DMS114 treated with DMSO at 0.1 percent for 48 hours (cell line): ENCODE measurements at regions not wholly inside any gene's neighbourhood (a gene's known extent, or its start where the extent isn't known, plus 50 kb on each side); places are given as distances from the start of the nearest gene placed in this dataset.

ENCODE experiments used
- DNase-seq: peaks from one replicate; lab custom pipeline; 2025; ENCODE audit not compliant: unreplicated experiment; lab: John Stamatoyannopoulos, UW

GRCh38 chr4:58935332-58935731 is 1825.1 kb upstream of the IGFBP7 start:
- no peak for DNase-seq

- DNase-seq, result no peak
Observed at GRCh38 chr4:58936436-58936835, 1826.3 kb upstream of the IGFBP7 start.

DNA sequence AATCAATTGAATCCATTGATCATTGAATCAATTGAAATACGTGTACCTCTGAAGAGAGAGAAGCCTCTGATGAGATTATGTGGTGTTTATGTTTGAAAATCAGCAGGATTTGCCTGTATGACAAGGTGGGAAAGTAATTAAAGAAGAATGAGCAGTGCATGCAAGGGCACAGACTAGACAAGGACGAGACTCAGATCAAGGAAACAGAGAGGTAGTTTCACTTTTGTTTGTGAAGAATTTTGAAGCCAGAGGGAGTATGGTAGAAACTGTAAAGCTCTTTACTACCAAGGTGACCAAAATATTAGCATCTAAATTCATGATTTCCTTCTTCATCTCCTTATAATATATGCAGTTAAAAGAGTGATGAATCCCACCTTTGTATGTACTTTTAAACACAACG is 1830.0 kb upstream of the IGFBP7 start:
- no peak for DNase-seq

DNA sequence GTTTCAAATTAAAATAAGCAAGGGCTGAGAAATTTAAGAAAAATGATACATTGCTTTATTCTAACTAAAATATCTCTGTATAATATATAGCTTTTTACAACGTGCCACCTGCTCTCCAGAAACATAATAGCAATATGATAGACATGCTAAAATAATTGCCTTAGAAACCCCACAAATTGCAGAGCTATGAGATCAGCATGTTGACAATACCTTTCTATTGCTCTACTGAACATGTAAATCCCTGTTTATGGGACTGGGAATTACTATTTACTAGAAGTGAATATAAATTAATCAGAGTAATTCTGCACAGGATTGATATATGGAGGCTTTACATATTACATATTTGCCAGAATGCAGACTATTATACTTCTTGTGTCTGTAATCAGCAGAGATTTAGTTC is 1831.1 kb upstream of the IGFBP7 start:
- DNase-seq, result no peak

GRCh38 chr4:58953575-58953974 is 1843.4 kb upstream of the IGFBP7 start:
- DNase-seq, result no peak

GRCh38 chr4:58957711-58958110 is 1847.5 kb upstream of the IGFBP7 start:
- DNase-seq, result no peak

DNA sequence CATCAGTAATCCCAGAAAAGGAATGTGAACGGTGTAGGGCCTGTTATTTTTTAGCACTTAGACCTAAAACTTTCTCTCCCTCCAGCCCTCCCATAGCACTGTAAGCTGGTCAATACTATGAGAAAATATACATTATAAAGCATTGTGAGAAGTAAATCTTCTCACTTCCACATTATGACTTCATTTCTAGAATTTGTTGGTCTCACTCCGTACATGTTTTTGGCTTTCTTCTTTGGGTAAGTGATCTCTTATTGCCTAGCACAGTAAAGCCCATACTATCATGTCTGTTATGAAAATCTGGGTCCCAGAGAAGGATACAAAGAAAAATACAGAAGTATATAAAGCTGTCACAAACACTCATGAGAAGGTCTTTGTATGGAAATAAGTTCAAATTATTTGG is 1851.1 kb upstream of the IGFBP7 start:
- DNase-seq, result no peak

- no peak for DNase-seq
Observed at GRCh38 chr4:58961925-58962324, 1851.7 kb upstream of the IGFBP7 start.

GRCh38 chr4:58962424-58962823 is 1852.2 kb upstream of the IGFBP7 start:
- no peak for DNase-seq

- no peak for DNase-seq
Observed at GRCh38 chr4:58981828-58982227, 1871.6 kb upstream of the IGFBP7 start.

- DNase-seq, result no peak
Observed at GRCh38 chr4:58983887-58984286, 1873.7 kb upstream of the IGFBP7 start.

GRCh38 chr4:59002148-59002547 is 1892.0 kb upstream of the IGFBP7 start:
- no peak for DNase-seq

GRCh38 chr4:59024257-59024656 is 1914.1 kb upstream of the IGFBP7 start:
- DNase-seq, result no peak

DNA sequence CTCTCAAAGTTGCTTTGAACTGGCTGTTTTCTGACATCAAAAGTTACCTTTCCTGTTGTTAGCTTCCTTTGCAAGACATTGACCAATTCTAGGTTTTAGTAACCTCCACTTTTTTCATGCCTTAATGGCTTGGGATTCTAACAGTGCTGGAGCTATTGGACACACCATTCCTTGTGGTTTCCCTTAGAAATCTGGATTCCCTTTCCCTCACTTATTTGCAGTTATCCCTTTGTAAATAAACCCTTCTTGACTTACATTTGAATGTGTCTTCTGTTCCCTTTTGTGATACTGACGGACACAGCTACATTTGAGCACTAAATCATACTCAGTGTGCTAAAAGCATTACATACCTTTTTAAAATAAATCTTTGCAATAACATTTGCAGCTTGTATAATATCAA is 1927.6 kb upstream of the IGFBP7 start:
- no peak for DNase-seq

- DNase-seq, result no peak
Observed at GRCh38 chr4:59039046-59039445, 1928.9 kb upstream of the IGFBP7 start.

DNA sequence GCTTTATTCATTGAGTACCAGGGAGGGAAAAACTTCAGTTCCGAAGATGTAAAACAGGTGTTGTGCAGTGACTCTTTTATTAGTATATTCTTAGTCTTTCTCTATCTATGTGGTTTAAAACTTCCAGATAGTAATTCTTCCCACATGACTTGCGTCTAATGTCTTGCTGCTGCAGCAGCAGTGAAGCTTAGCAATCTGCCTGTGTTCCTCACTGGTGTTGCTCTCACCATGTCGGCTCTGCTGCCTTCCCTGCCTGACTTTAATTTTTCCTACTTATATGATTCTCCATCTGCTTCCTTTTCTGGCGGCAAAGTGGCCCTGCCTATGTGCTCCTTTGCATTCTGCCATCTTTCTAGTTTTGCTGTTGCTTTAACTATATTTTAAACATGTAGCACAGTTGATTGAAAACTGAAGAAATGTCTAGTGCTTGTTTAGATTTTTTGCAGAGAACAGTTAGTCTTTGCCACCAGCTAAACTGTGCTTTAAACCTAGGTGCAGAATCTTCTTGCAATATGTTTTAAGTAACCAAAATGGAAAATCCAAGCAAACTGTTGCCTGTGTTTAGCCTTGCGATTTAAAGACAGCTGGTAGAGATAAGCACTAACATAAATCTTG is 1934.2 kb upstream of the IGFBP7 start:
- no peak for DNase-seq

DNA sequence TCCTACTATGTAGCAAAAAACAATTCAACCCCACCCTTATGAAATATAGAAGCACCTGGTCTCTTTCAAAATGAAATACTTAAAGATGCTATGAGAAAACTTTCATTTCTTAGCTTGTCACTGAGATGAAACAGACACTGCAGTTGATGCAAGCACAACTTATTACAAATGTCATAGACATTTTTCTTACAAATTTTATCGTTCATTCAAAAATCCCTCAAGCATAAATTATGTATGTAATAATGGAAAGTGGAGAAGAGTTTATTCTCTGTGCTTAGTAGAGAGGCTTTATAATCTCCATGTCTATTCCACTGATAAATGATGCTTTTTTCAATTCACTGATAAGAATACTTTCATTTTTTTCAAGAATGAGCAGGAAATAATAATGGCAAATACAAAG is 1943.9 kb upstream of the IGFBP7 start:
- DNase-seq, result no peak

- no peak for DNase-seq
Observed at GRCh38 chr4:59057804-59058203, 1947.6 kb upstream of the IGFBP7 start.

DNA sequence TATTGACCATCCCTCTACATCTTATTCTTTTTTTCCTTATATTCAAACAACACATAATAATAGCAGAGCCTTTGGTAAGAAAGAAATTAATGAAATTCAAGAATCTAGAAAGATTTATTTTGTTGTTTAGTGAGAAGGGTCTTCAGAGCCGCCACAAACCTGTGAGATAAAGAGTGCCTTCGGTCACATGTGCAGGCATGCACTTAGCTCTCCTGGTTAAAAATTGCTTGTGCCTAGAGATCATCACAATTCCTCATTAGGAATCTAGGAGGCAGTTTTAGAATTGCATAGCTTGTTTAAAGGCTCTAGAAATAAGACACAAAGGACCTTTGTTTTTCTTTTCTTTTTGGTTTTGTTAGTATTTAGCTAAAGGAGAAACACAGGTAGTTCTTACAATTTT is 1948.4 kb upstream of the IGFBP7 start:
- no peak for DNase-seq

DNA sequence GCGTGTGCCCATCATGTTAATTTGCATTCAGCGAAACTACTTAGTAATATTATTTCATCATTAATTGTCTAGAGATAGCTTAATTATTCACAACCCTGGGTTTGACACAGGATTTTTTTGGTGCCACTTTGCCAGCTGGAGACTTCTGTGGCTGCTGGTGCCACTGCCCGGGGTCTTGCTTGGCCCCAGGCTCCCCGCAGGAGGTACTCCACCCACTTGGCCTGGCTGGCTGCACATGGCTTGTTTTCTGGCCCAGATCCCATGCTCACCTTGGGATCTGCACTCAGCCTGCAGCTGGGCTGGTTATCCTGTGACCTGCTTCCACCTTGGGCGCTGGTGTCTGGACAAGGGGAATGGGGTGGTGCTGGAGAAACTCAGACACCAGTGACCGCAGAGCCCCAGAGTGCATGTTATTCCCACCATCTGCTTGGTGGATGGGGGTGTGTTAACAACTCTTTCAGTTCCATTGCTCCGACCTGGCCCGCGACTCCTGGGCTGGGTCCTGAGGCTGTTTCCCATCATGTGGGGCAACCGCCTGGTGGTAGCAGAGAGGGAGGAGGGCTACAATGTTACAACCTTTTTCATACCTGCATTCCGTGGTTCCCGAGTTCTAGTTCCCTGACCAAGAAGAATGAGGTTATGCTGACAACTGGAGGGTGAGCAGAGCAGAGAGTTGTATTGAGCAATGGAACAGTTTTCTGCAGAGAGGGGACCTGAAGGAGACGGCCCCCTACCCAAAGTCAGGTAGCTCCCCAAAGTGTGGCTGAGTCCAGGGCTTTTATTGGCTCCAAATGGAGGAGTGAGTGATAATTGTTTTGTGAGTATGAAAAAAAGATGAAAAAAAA is 1950.0 kb upstream of the IGFBP7 start:
- DNase-seq, result no peak

DNA sequence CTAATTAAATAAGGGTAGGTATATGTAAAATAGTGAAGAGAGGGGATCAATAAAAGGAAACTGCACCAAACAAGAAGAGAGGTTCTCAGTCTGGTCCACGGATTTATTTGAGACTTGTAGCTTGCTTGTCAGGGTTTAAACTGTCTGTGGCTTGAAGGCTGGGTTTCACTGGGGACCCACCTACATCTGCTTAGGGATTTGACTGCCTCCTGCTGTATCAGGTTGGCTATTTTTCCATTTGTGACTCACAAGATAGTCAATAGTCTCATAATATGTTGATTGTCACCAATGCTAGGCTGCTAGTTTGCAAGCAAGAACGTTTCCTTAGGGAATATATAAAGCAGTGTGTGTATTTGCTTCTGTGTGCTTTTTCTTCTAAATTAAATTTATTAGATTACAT is 1950.7 kb upstream of the IGFBP7 start:
- DNase-seq, result no peak

DNA sequence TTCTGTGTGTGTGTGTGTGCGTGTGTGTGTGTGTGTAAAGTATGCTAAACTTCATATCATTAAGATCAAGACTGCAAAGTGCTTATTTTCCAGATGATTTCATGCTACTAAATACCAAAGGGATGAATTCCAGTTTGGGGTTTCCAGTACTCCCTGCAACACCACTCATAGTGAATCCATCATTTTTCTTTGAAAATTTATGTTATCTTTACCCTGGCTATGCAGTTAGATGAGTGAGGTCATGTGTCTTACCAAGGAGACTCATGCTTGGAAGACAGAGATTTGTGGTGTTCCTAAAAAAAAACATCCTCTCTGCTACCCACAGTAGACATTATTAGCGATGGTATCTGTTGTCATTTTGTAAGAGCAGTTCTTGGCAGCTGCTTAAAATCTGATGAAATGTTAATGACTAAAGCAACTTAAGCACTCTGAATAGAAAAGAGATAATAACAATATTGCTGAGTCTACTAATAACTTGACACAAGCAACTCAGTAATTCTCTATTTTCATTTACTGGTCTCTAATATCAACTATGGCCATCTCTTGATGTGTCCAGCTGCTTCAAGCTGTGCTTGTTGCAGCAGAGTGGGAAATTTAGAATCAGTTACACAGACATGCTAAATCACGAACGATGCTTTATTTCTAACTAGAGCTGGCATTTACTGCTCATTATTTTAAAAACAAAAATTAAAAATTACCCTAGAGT is 1953.0 kb upstream of the IGFBP7 start:
- DNase-seq, result no peak
